ENCODE measurements at regions not wholly inside any gene's neighbourhood (a gene's known extent, or its start where the extent isn't known, plus 50 kb on each side); places are given as distances from the start of the nearest gene placed in this dataset.

- no peak for TF ChIP-seq REST (IDR thresholded peaks at IDR 0.05; ENCODE audit: borderline replicate concordance)
These were observed 546.3 kb downstream of the MAT2B start (continued) for GRCh38 chr5:164051745-164052144.

DNA sequence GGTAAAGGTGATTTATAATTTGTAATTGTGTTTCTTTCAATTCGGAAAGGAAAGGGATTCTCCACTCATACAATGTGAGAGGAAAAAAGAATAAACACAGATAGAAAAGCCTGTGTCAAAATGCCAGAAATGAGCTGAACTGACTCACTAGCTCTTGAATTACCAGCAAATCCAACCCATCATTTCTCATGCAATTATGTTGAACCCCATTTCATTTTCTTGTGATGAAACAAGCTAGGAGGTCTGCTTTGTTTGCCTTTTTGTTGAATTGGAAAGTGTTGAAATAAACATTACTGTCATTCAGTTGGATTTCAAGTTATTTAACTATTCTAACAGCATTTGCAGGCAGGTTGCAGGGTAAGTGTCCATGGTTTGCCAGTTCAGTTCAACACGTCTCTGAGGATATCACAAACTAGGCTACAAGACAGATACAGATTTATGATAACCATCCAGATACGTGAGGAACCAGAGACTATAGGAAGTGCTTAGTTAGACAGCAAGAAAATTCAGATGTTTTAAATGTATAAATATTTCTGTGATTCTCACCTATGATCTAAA lies 547.2 kb downstream of the MAT2B start:
- Histone ChIP-seq H3K4me2 (ENCODE audit: low read length) (no peak overlapping the region), H3K27me3 (ENCODE audit: insufficient read depth, low read depth, low read length) (no peaks in the 10 kb centered on the region), H3K79me2 (replicated peaks; ENCODE audit: insufficient read depth, low read length) (no peaks in the 10 kb centered on the region), H3K27ac (ENCODE audit: low read length) (no peak overlapping the region), H3K9me3 (ENCODE audit: low read length) (no peaks in the 10 kb centered on the region), H3K9ac (ENCODE audit: low read length) (no peak overlapping the region), H4K20me1 (ENCODE audit: insufficient read depth) (no peaks in the 10 kb centered on the region), H3K36me3 (ENCODE audit: insufficient read depth, low read length) (no peaks in the 10 kb centered on the region), H3K4me3 (ENCODE audit: low read length) (no peak overlapping the region), H3K9me2 (ENCODE audit: insufficient read depth, low read length) (no peaks in the 10 kb centered on the region), H2AFZ (ENCODE audit: low read depth, low read length) (no peak overlapping the region), H3F3A (ENCODE audit: insufficient read depth, low read length, poor library complexity, severe bottlenecking) (no peaks in the 10 kb centered on the region)
- TF ChIP-seq TAF1 (IDR thresholded peaks at IDR 0.05; ENCODE audit: low read depth) (no peak), RAD21 (conservative IDR thresholded peaks at IDR 0.05) (no peak), REST (IDR thresholded peaks at IDR 0.05; ENCODE audit: borderline replicate concordance) (no peak), EP300 (conservative IDR thresholded peaks at IDR 0.05; ENCODE audit: poor library complexity, severe bottlenecking) (no peak), EZH2 (IDR thresholded peaks at IDR 0.05; ENCODE audit: borderline replicate concordance, insufficient read depth, low read length, poor library complexity, severe bottlenecking) (no peak), SMC3 (conservative IDR thresholded peaks at IDR 0.05; ENCODE audit: poor library complexity) (no peak), POLR2AphosphoS5 (IDR thresholded peaks at IDR 0.05) (no peak), MXI1 (conservative IDR thresholded peaks at IDR 0.05; ENCODE audit: poor library complexity, severe bottlenecking) (no peak)
- TF ChIP-seq, protein P1, sequence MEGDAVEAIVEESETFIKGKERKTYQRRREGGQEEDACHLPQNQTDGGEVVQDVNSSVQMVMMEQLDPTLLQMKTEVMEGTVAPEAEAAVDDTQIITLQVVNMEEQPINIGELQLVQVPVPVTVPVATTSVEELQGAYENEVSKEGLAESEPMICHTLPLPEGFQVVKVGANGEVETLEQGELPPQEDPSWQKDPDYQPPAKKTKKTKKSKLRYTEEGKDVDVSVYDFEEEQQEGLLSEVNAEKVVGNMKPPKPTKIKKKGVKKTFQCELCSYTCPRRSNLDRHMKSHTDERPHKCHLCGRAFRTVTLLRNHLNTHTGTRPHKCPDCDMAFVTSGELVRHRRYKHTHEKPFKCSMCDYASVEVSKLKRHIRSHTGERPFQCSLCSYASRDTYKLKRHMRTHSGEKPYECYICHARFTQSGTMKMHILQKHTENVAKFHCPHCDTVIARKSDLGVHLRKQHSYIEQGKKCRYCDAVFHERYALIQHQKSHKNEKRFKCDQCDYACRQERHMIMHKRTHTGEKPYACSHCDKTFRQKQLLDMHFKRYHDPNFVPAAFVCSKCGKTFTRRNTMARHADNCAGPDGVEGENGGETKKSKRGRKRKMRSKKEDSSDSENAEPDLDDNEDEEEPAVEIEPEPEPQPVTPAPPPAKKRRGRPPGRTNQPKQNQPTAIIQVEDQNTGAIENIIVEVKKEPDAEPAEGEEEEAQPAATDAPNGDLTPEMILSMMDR (IDR thresholded peaks at IDR 0.05; ENCODE audit: poor library complexity, severe bottlenecking), result no peak
